Endothelial cell of umbilical vein (primary cell): ENCODE measurements at regions not wholly inside any gene's neighbourhood (a gene's known extent, or its start where the extent isn't known, plus 50 kb on each side); places are given as distances from the start of the nearest gene placed in this dataset.

Experiments
- BruUV-seq: library from RNA; stranded (reverse); fragments of 400-500 nt; replicated peaks from 2 replicates; lab custom pipeline; 2021; lab: Mats Ljungman, UMichigan
- CTCF ChIA-PET: fragments of 300-600, 350-600 bp; sonication (Branson Sonifier 250); formaldehyde crosslinking; loops from one replicate; lab custom pipeline; 2021; ENCODE audit warnings: antibody characterized with exemption, inconsistent platforms; lab: Charles Lee
- POLR2A ChIA-PET: fragments of 300-600, 350-600 bp; sonication (Branson Sonifier 250); formaldehyde crosslinking; loops from one replicate; lab custom pipeline; 2021; ENCODE audit warnings: antibody characterized with exemption, inconsistent platforms; lab: Charles Lee
- DNase-seq: peaks from one replicate; pipeline ENCODE4 v3.0.0-alpha.2; 2011; ENCODE audit warnings: low read depth, low spot score
- FAIRE-seq: peaks from 2 replicates; lab custom pipeline; 2011; peaks lifted over from hg19 to GRCh38; lab: Jason Lieb, UNC
- H2AFZ ChIP-seq: 2 replicates; pipeline ENCODE4 v1.6.0; 2012; ENCODE audit warnings: low read depth, low read length, control low read depth, inconsistent platforms
- H3K27ac ChIP-seq: 2 replicates; pipeline ENCODE4 v1.5.1; 2011; ENCODE audit warnings: low read depth, mild to moderate bottlenecking, control low read depth, low read length, moderate library complexity; ENCODE audit not compliant: insufficient read depth
- H3K27me3 ChIP-seq, 2 experiments: 2 replicates each; pipeline versions ENCODE4 v1.6.0 to v1.6.1; 2011; ENCODE audit warnings: low read length in 2 of 2, mixed read lengths in 1 of 2; ENCODE audit not compliant: control insufficient read depth in 2 of 2, insufficient read depth in 2 of 2
- H3K36me3 ChIP-seq, 2 experiments: 2 replicates in 1 of 2; 3 replicates in 1 of 2; pipeline ENCODE4 v1.5.1; 2011; ENCODE audit warnings: low read length in 2 of 2, mild to moderate bottlenecking in 1 of 2, moderate library complexity in 1 of 2; ENCODE audit not compliant: control insufficient read depth in 2 of 2, insufficient read depth in 2 of 2; ENCODE audit errors: extremely low read depth in 1 of 2
- H3K4me1 ChIP-seq: 3 replicates; pipeline ENCODE4 v1.5.1; 2011; ENCODE audit warnings: mild to moderate bottlenecking, low read length; ENCODE audit not compliant: control insufficient read depth, insufficient read depth; ENCODE audit errors: extremely low read depth
- H3K4me2 ChIP-seq: 2 replicates; pipeline ENCODE4 v1.6.1; 2011; ENCODE audit warnings: low read length, control low read depth, mixed read lengths; ENCODE audit not compliant: insufficient read depth
- H3K4me3 ChIP-seq, 3 experiments: fragments of 200-600 bp in 1 of 3; sonication (generic), shearing (Covaris generic) in 1 of 3; replicated peaks in 1 of 3; 2 replicates each; pipeline ENCODE4 v1.5.1; 2011 to 2016; ENCODE audit warnings: control low read depth in 3 of 3, low read length in 3 of 3, mild to moderate bottlenecking in 2 of 3, inconsistent platforms in 1 of 3, low read depth in 1 of 3, moderate library complexity in 1 of 3; ENCODE audit not compliant: insufficient read depth in 1 of 3
- H3K79me2 ChIP-seq: 2 replicates; pipeline ENCODE4 v1.6.0; 2012; ENCODE audit warnings: low read length, inconsistent platforms; ENCODE audit not compliant: control insufficient read depth, insufficient read depth
- H3K9ac ChIP-seq: replicated peaks from 2 replicates; pipeline ENCODE3; 2011; ENCODE audit warnings: low read length, control low read depth; ENCODE audit not compliant: insufficient read depth; ENCODE audit errors: extremely low read depth
- H3K9me1 ChIP-seq: replicated peaks from 3 replicates; pipeline ENCODE4 v1.6.0; 2011; ENCODE audit warnings: mild to moderate bottlenecking, low read length; ENCODE audit not compliant: control insufficient read depth, insufficient read depth; ENCODE audit errors: extremely low read depth
- H3K9me3 ChIP-seq: replicated peaks from 2 replicates; pipeline ENCODE4 v1.5.1; 2012; ENCODE audit warnings: low read length, inconsistent platforms; ENCODE audit not compliant: control insufficient read depth, insufficient read depth
- H4K20me1 ChIP-seq: replicated peaks from 2 replicates; pipeline ENCODE3; 2011; ENCODE audit warnings: mild to moderate bottlenecking, low read length; ENCODE audit not compliant: control insufficient read depth, insufficient read depth; ENCODE audit errors: extremely low read depth
- EZH2 ChIP-seq: IDR thresholded peaks from 2 replicates; pipeline ENCODE4 v1.6.1; 2012; ENCODE audit warnings: borderline replicate concordance, low read depth, mild to moderate bottlenecking, moderate library complexity, low read length, inconsistent platforms; ENCODE audit not compliant: severe bottlenecking
- FOS ChIP-seq: IDR thresholded peaks from 2 replicates; pipeline ENCODE4 v1.6.1; 2011; ENCODE audit warnings: mild to moderate bottlenecking, low read length, moderate library complexity, borderline replicate concordance; ENCODE audit not compliant: insufficient read depth
- GATA2 ChIP-seq: IDR thresholded peaks from 2 replicates; pipeline ENCODE4 v1.7.0; 2011; ENCODE audit warnings: low read depth, mild to moderate bottlenecking, moderate library complexity, mixed read lengths, low read length; ENCODE audit not compliant: insufficient read length, insufficient read depth
- JUN ChIP-seq: IDR thresholded peaks from 2 replicates; pipeline ENCODE4 v1.6.1; 2011; ENCODE audit warnings: borderline replicate concordance, low read depth; ENCODE audit not compliant: insufficient read length, insufficient read depth
- MYC ChIP-seq: IDR thresholded peaks from one replicate; pipeline ENCODE4 v1.6.1; 2011; ENCODE audit warnings: mild to moderate bottlenecking, low read depth, low read length
- POLR2A ChIP-seq: IDR thresholded peaks from 2 replicates; pipeline ENCODE4 v1.6.1; 2012; ENCODE audit warnings: low read depth, mild to moderate bottlenecking, control low read depth, low read length
- POLR2AphosphoS5 ChIP-seq: IDR thresholded peaks from 2 replicates; pipeline ENCODE4 v1.6.1; 2012; ENCODE audit warnings: low read depth, mild to moderate bottlenecking, control low read depth, low read length, moderate library complexity; ENCODE audit not compliant: insufficient read depth
- dilution Hi-C: fragments of 300-500 bp; cut with MboI; formaldehyde crosslinking; loops from one replicate; pipeline ENCODE4 v1.15.0; 2019; ENCODE audit warnings: low sequenced_read_pairs; ENCODE audit not compliant: extremely low pct_ligation_motif_present
- intact Hi-C: fragments of 100-400 bp; cut with micrococcal nuclease; formaldehyde crosslinking; loops from one replicate; pipeline ENCODE4 v1.10.0; 2022
- TF ChIP-seq, protein P1 (sequence below): IDR thresholded peaks from 2 replicates; pipeline ENCODE4 v1.6.1; 2011; ENCODE audit not compliant: insufficient read depth, insufficient read length
- TF ChIP-seq, protein P2 (sequence below), 2 donors: IDR thresholded peaks; 1 replicate in 1 of 2; 2 replicates in 1 of 2; pipeline ENCODE4 v1.5.1; 2011; ENCODE audit warnings: low read length in 2 of 2, mild to moderate bottlenecking in 2 of 2, moderate library complexity in 2 of 2, control low read depth in 1 of 2, inconsistent platforms in 1 of 2, low read depth in 1 of 2; ENCODE audit not compliant: insufficient read depth in 1 of 2; ENCODE audit errors: extremely low read depth in 1 of 2

DNA sequence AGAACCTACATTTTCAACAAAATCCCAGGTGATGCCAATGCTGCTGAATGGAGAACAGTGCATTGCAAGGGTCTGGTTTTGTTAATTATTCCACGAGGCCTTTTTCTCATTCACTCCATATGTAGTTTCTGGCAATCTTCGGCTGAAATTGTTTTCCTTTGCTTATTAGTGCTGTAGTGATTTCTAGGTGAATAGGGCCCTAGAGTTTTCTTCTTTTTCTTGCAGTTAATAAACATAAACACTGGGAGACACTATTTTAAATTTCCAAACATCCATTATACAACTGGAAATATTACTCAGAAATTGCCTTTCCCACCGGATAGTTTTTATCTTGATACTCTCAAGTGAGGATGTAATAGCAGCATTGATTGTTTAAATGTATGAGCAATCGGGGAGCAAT, 435.6 kb downstream of the XPNPEP1 start:
- H3K36me3 ChIP-seq = no peaks in the 10 kb centered on the region
- H3K9me3 ChIP-seq = no peaks in the 10 kb centered on the region
- no peak overlapping the region for H3K9ac ChIP-seq
- no peak for TF ChIP-seq MYC
- TF ChIP-seq, protein P1, sequence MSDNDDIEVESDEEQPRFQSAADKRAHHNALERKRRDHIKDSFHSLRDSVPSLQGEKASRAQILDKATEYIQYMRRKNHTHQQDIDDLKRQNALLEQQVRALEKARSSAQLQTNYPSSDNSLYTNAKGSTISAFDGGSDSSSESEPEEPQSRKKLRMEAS = no peak
- DNase-seq (no peak), FAIRE-seq (no peak)
- no peak overlapping the region for H3K4me2 ChIP-seq
- intact Hi-C loops = no loop called here
- POLR2A ChIA-PET = no interaction called here
- H3K27me3 ChIP-seq = no peaks in the 10 kb centered on the region
- no peak overlapping the region for H3K4me3 ChIP-seq
- BruUV-seq = no TSS peak
- H2AFZ ChIP-seq = no peak overlapping the region
- dilution Hi-C loops = no loop called here
- no peaks in the 10 kb centered on the region for H4K20me1 ChIP-seq
- H3K9me1 ChIP-seq = no peaks in the 10 kb centered on the region
- H3K27ac ChIP-seq = no peak overlapping the region
- H3K79me2 ChIP-seq = no peaks in the 10 kb centered on the region
- CTCF ChIA-PET = no interaction called here
- no peaks in the 10 kb centered on the region for H3K4me1 ChIP-seq

DNA sequence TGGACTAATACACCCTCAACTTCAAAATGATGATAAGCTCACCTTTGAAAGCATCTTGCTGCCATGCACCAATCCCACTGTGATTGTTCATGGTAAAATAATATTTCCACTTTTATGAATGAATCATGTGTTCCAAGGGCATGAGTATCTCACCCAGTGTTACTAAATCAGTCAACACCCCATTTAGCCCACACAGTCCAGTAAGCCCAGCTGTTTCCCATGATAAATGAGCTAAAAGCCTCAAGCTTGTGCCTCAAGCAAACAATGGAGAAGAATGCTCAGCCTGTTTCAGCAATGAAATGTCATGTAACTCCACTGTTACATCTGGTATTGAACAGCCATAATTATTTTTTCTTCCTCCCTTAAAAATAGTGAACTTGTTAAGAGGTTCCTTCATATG, 442.5 kb downstream of the XPNPEP1 start:
- ChIA-PET POLR2A (no interaction called here), CTCF (no interaction called here)
- no peak for DNase-seq
- no peaks in the 10 kb centered on the region for H3K79me2 ChIP-seq
- dilution Hi-C loops (no loop called here), intact Hi-C loops (no loop called here)
- H3K36me3 ChIP-seq = no peaks in the 10 kb centered on the region
- no peaks in the 10 kb centered on the region for H3K27me3 ChIP-seq
- no peak overlapping the region for H3K4me3 ChIP-seq
- no peak for FAIRE-seq
- H3K9ac ChIP-seq = no peak overlapping the region
- no peaks in the 10 kb centered on the region for H3K4me1 ChIP-seq
- H3K27ac ChIP-seq = no peak overlapping the region
- TF ChIP-seq GATA2 = no peak
- no peak for TF ChIP-seq MYC
- no peak for TF ChIP-seq POLR2AphosphoS5
- TF ChIP-seq, protein P2, sequence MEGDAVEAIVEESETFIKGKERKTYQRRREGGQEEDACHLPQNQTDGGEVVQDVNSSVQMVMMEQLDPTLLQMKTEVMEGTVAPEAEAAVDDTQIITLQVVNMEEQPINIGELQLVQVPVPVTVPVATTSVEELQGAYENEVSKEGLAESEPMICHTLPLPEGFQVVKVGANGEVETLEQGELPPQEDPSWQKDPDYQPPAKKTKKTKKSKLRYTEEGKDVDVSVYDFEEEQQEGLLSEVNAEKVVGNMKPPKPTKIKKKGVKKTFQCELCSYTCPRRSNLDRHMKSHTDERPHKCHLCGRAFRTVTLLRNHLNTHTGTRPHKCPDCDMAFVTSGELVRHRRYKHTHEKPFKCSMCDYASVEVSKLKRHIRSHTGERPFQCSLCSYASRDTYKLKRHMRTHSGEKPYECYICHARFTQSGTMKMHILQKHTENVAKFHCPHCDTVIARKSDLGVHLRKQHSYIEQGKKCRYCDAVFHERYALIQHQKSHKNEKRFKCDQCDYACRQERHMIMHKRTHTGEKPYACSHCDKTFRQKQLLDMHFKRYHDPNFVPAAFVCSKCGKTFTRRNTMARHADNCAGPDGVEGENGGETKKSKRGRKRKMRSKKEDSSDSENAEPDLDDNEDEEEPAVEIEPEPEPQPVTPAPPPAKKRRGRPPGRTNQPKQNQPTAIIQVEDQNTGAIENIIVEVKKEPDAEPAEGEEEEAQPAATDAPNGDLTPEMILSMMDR (IDR thresholded peaks at IDR 0.05; ENCODE audit: extremely low read depth in 1 of 2, insufficient read depth in 1 of 2, low read depth in 1 of 2, low read length in 2 of 2) = no peak
- TF ChIP-seq POLR2A = no peak
- TF ChIP-seq, protein P1 = no peak
- TF ChIP-seq JUN = no peak
- no peak for TF ChIP-seq FOS
- TF ChIP-seq EZH2 = no peak
- no peak overlapping the region for H2AFZ ChIP-seq
- H3K9me3 ChIP-seq = no peaks in the 10 kb centered on the region
- H3K9me1 ChIP-seq = no peaks in the 10 kb centered on the region
- H4K20me1 ChIP-seq = no peaks in the 10 kb centered on the region
- no TSS peak for BruUV-seq
- H3K4me2 ChIP-seq = no peak overlapping the region
